ENCODE measurements at regions not wholly inside any gene's neighbourhood (a gene's known extent, or its start where the extent isn't known, plus 50 kb on each side); places are given as distances from the start of the nearest gene placed in this dataset.

- H3K27me3 ChIP-seq, result no peaks in the 10 kb centered on the region
- H3K36me3 ChIP-seq, result no peaks in the 10 kb centered on the region
- WGBS, 2 donors, result 46 to 52% methylated on average over 2 of the region's 2 CpGs
- H3K4me3 ChIP-seq (replicated peaks in 1 of 3), result no peak overlapping the region
- peak; percentile 77 to 81 for DNase-seq
- no peak for TF ChIP-seq POLR2A (IDR thresholded peaks at IDR 0.05)
- TF ChIP-seq CTCF (IDR thresholded peaks at IDR 0.05), result no peak
- peak overlapping the region; percentile 73 to 85 (median 84) for H3K27ac ChIP-seq
- intact Hi-C loops (cut with DNase I), result no loop called here
- H3K9me3 ChIP-seq, result no peaks in the 10 kb centered on the region
- H3K4me1 ChIP-seq, result peaks cover 12 to 23% of the 10 kb centered on the region in 2 donors
Observed at GRCh38 chr14:84403585-84403984, 1126.4 kb upstream of the FLRT2 start.

- Histone ChIP-seq H3K27ac (peak overlapping the region; percentile 73 to 85 (median 84)), H3K27me3 (no peaks in the 10 kb centered on the region), H3K9me3 (no peaks in the 10 kb centered on the region), H3K36me3 (no peaks in the 10 kb centered on the region), H3K4me1 (peaks cover 12 to 23% of the 10 kb centered on the region in 2 donors), H3K4me3 (replicated peaks in 1 of 3) (no peak overlapping the region)
- TF ChIP-seq POLR2A (IDR thresholded peaks at IDR 0.05) (no peak), CTCF (IDR thresholded peaks at IDR 0.05) (no peak)
- intact Hi-C loops (cut with DNase I), result no loop called here
- DNase-seq, result no peak
- 97 to 98% methylated on average over 3 of the region's 3 CpGs for WGBS, 2 donors
Observed at GRCh38 chr14:84404246-84404645, 1125.7 kb upstream of the FLRT2 start.

- no peaks in the 10 kb centered on the region for H3K27me3 ChIP-seq
- TF ChIP-seq CTCF (IDR thresholded peaks at IDR 0.05) (no peak), POLR2A (IDR thresholded peaks at IDR 0.05) (no peak)
- H3K27ac ChIP-seq, result no peak overlapping the region
- peaks cover 6 to 7% of the 10 kb centered on the region in 2 donors for H3K4me1 ChIP-seq
- H3K4me3 ChIP-seq (replicated peaks in 1 of 3), result no peak overlapping the region
- no peaks in the 10 kb centered on the region for H3K9me3 ChIP-seq
- DNase-seq, result no peak
- WGBS, 2 donors, result 86 to 90% methylated on average over 3 of the region's 3 CpGs
- no peaks in the 10 kb centered on the region for H3K36me3 ChIP-seq
- intact Hi-C loops (cut with DNase I), result no loop called here
Observed at GRCh38 chr14:84409435-84409834, 1120.5 kb upstream of the FLRT2 start.

- H3K4me3 ChIP-seq (replicated peaks in 1 of 3), result no peak overlapping the region
- no peak overlapping the region for H3K27ac ChIP-seq
- H3K4me1 ChIP-seq, result no peaks in the 10 kb centered on the region
- intact Hi-C loops (cut with DNase I), result no loop called here
- WGBS, 2 donors, result 95% methylated on average over 3 of the region's 3 CpGs
- no peaks in the 10 kb centered on the region for H3K9me3 ChIP-seq
- no peak for TF ChIP-seq CTCF (IDR thresholded peaks at IDR 0.05)
- no peak for TF ChIP-seq POLR2A (IDR thresholded peaks at IDR 0.05)
- no peak for DNase-seq
- H3K27me3 ChIP-seq, result no peaks in the 10 kb centered on the region
- H3K36me3 ChIP-seq, result no peaks in the 10 kb centered on the region
Observed at GRCh38 chr14:84410344-84410743, 1119.6 kb upstream of the FLRT2 start.

GRCh38 chr14:84420221-84420620 lies 1109.7 kb upstream of the FLRT2 start:
- Histone ChIP-seq H3K4me1 (no peaks in the 10 kb centered on the region), H3K27me3 (no peaks in the 10 kb centered on the region), H3K27ac (no peak overlapping the region), H3K9me3 (no peaks in the 10 kb centered on the region), H3K36me3 (no peaks in the 10 kb centered on the region), H3K4me3 (replicated peaks in 1 of 3) (no peak overlapping the region)
- 55 to 59% methylated on average over 2 of the region's 2 CpGs for WGBS, 2 donors
- no peak for DNase-seq
- TF ChIP-seq CTCF (IDR thresholded peaks at IDR 0.05) (no peak), POLR2A (IDR thresholded peaks at IDR 0.05) (no peak)
- intact Hi-C loops (cut with DNase I), result no loop called here
